ENCODE measurements at regions not wholly inside any gene's neighbourhood (a gene's known extent, or its start where the extent isn't known, plus 50 kb on each side); places are given as distances from the start of the nearest gene placed in this dataset.

- no peaks in the 10 kb centered on the region for H3F3A ChIP-seq (replicated peaks; ENCODE audit: low read depth)
- Mint-ChIP-seq H3K4me3 (no peak overlapping the region), H3K27me3 (ENCODE audit: insufficient read depth, low read depth, poor library complexity) (peaks cover 3% of the 10 kb centered on the region), H3K27ac (no peak overlapping the region), H3K36me3 (ENCODE audit: low read depth) (no peaks in the 10 kb centered on the region), H3K4me1 (no peaks in the 10 kb centered on the region), H3K9me3 (no peaks in the 10 kb centered on the region)
- no peaks in the 10 kb centered on the region for H3K27me3 ChIP-seq (ENCODE audit: insufficient read depth)
- no peaks in the 10 kb centered on the region for H3K4me1 ChIP-seq (ENCODE audit: insufficient read depth)
- DNase-seq (ENCODE audit: low spot score), result no peak
- TF ChIP-seq POLR2AphosphoS5 (IDR thresholded peaks at IDR 0.05; ENCODE audit: low read depth) (no peak), STAT1 (IDR thresholded peaks at IDR 0.05; ENCODE audit: unreplicated experiment) (no peak), EZH2phosphoT487 (IDR thresholded peaks at IDR 0.05; ENCODE audit: unreplicated experiment) (no peak), ZNF331 (CRISPR knock-in tag; IDR thresholded peaks at IDR 0.05; ENCODE audit: low read depth) (no peak), ZNF114 (CRISPR knock-in tag; IDR thresholded peaks at IDR 0.05) (no peak), ETS1 (IDR thresholded peaks at IDR 0.05) (no peak), ZNF462 (CRISPR knock-in tag; IDR thresholded peaks at IDR 0.05) (no peak), CTCF (conservative IDR thresholded peaks at IDR 0.05; ENCODE audit: low read depth in 2 of 2) (no peak), CREB1 (CRISPR knock-in tag; IDR thresholded peaks at IDR 0.05; ENCODE audit: low read depth) (no peak), REST (IDR thresholded peaks at IDR 0.05; ENCODE audit: unreplicated experiment) (no peak), EZH2 (IDR thresholded peaks at IDR 0.05; ENCODE audit: low read depth, unreplicated experiment) (no peak)
- no peaks in the 10 kb centered on the region for H3K79me2 ChIP-seq (replicated peaks; ENCODE audit: insufficient read depth)
- H3K9me2 ChIP-seq (ENCODE audit: insufficient read depth), result peaks cover 14% of the 10 kb centered on the region; the same call in 1 of the 2 replicates
- H2AFZ ChIP-seq, result no peak overlapping the region
- no peak overlapping the region for H3K27ac ChIP-seq (ENCODE audit: low read depth)
- no peak overlapping the region for H3K4me2 ChIP-seq
- H3K4me3 ChIP-seq, result no peak overlapping the region
- no peaks in the 10 kb centered on the region for H3K36me3 ChIP-seq (ENCODE audit: insufficient read depth)
- H4K20me1 ChIP-seq (replicated peaks; ENCODE audit: insufficient read depth), result no peaks in the 10 kb centered on the region
- no peak for ATAC-seq
These were observed 101.5 kb upstream of the RAI14 start for GRCh38 chr5:34554641-34555040.

Measured in GM23338 (cell line).